ENCODE measurements at regions not wholly inside any gene's neighbourhood (a gene's known extent, or its start where the extent isn't known, plus 50 kb on each side); places are given as distances from the start of the nearest gene placed in this dataset.

- TF ChIP-seq EHF (CRISPR knock-in tag; IDR thresholded peaks at IDR 0.05) (no peak), NPAS2 (CRISPR knock-in tag; IDR thresholded peaks at IDR 0.05; ENCODE audit: borderline replicate concordance) (no peak), RAD21 (conservative IDR thresholded peaks at IDR 0.05 in 1 of 2, IDR thresholded peaks at IDR 0.05 in 1 of 2) (no peak)
Measured at GRCh38 chr1:229874609-229875008, 192.4 kb upstream of the GALNT2 start (continued).

GRCh38 chr1:229875086-229875485 is 192.0 kb upstream of the GALNT2 start:
- DNase-seq (ENCODE audit: low read depth in 1 of 2, low spot score in 1 of 2) (no peak), ATAC-seq (no peak), FAIRE-seq (no peak)
- ChIA-PET CTCF (no interaction called here), POLR2A (no interaction called here)
- H3K27ac ChIP-seq: peak overlapping the region; percentile 68 to 70
- 82% methylated on average over 4 of the region's 4 CpGs for WGBS (ENCODE audit: missing lambda C conversion rate)
- H3K4me3 ChIP-seq: no peak overlapping the region
- TF ChIP-seq CHD4 (IDR thresholded peaks at IDR 0.05; ENCODE audit: borderline replicate concordance) (no peak), FOSB (CRISPR knock-in tag; IDR thresholded peaks at IDR 0.05) (no peak), ATOH8 (CRISPR knock-in tag; IDR thresholded peaks at IDR 0.05; ENCODE audit: low read depth) (no peak), BHLHE40 (IDR thresholded peaks at IDR 0.05; ENCODE audit: low read depth, low read length) (no peak), USF2 (IDR thresholded peaks at IDR 0.05) (no peak), RNF2 (IDR thresholded peaks at IDR 0.05; ENCODE audit: borderline replicate concordance, low read depth) (no peak), JUN (IDR thresholded peaks at IDR 0.05) (no peak), FOXS1 (CRISPR knock-in tag; IDR thresholded peaks at IDR 0.05) (no peak), EHMT2 (IDR thresholded peaks at IDR 0.05; ENCODE audit: low read depth) (no peak), PHF8 (IDR thresholded peaks at IDR 0.05; ENCODE audit: borderline replicate concordance, low read depth) (no peak), NR3C1 (IDR thresholded peaks at IDR 0.05) (no peak), JUNB (IDR thresholded peaks at IDR 0.05) (no peak), SMC3 (IDR thresholded peaks at IDR 0.05) (no peak), HES2 (IDR thresholded peaks at IDR 0.05) (no peak), REST (IDR thresholded peaks at IDR 0.05) (no peak), HMGXB4 (CRISPR knock-in tag; IDR thresholded peaks at IDR 0.05; ENCODE audit: borderline replicate concordance) (no peak), MAX (IDR thresholded peaks at IDR 0.05) (no peak), E2F6 (IDR thresholded peaks at IDR 0.05; ENCODE audit: borderline replicate concordance, low read depth) (no peak)
- H3K9me3 ChIP-seq: no peaks in the 10 kb centered on the region
- peaks cover 17% of the 10 kb centered on the region for H3K4me1 ChIP-seq
- H3K4me2 ChIP-seq: no peak overlapping the region
